Activated gamma-delta T cell treated with anti-CD3 and anti-CD28 coated beads, Interleukin-2, amount 50 U/mL, for 16 hours (primary cell): ENCODE measurements at regions not wholly inside any gene's neighbourhood (a gene's known extent, or its start where the extent isn't known, plus 50 kb on each side); places are given as distances from the start of the nearest gene placed in this dataset.
"Not testable (repeated sequence)": the region's sequence is repeated elsewhere in the genome, so short reads cannot be mapped to it uniquely, and the experiment has no call there.

ENCODE experiments used
- DNase-seq: peaks from one replicate; pipeline ENCODE4 v3.0.0-alpha.2; 2020; ENCODE audit warnings: low read depth

DNA sequence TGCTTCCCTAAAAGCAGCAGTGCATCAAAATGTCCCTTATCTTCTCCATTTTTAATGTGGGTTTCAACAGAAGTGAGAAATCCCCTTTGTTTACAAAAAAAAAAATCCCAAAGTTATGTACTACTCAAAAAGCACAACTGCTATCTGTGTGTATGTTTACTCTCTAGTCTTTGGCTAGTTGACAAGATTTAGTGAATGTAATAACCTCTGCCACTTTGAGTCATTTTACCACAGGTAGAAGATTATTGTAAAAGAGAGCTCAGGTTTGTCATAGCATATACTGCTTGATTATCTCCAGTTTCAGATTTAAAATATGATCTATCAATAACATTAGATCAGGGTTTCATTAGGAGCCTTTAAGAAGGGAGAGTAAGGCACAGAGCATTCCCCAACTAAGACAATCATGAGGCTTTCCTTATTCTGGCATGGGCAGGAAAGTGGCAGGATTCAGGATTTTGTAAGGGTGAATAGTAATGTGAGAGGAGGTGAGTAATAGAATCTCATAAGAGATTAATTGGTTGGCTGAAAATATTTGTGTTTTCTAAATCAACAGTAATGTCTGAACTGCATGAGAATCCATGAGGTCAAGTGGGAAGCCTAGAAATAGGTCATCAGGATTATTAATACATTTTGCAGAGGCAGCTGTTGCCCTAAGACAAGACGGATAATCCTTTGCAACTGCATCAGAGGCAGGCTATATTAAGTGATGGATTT lies 1780.3 kb upstream of the LRRTM1 start:
- DNase-seq, result no peak

DNA sequence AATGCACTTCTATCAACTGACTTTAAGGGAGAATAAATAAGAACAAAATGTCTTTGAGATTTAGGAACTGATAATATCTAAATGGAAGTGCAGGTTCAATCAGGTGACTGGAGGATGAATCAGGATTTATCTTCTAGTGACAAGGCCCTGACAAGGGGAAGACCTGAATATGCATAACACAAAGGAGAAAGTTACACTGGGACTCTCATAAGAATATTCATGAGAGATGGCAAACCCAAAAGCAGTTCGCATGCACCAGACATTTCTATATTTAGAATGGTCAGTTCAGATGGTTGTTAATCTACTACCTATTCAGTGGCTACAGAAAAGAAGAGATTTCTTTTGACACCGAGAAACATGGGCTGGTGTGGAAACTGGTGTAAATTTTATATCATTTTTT lies 1771.3 kb upstream of the LRRTM1 start:
- DNase-seq, result no peak

DNA sequence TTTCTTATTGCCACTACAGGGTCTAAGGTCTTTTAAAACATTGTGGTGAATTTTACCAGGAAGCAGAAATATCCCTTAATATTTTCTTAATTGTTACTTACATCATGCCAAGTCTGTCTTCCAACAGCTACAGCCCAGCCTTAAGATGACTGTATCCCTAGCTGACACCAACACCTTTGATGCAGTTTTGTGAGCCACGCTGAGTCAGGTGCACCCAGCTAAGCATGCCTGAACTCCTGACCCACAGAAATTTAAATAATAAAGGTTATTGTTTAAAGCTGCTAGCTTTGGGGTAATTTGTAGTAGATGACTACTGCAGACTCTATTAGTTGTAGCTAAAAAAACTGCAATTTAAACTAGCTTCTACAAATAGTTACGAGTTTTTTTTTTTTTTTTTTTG lies 1757.9 kb upstream of the LRRTM1 start:
- DNase-seq, result no peak

DNA sequence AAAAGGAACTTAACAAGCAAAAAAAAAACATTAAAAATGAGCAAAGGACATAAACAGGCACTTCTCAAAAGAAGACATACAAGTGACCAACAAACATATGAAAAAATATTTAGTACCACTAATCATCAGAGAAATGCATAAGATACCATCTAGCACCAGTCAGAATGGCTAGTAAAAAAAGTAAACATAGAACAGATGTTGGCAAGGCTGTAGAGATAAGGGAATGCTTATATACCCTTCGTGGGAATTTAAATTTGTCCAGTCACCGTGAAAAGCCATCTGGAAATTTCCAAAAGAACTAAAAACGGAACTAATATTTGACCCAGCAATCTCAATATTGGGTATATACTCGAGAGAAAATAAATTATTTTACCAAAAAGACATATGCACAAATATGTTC lies 1751.3 kb upstream of the LRRTM1 start:
- DNase-seq, result no peak

DNA sequence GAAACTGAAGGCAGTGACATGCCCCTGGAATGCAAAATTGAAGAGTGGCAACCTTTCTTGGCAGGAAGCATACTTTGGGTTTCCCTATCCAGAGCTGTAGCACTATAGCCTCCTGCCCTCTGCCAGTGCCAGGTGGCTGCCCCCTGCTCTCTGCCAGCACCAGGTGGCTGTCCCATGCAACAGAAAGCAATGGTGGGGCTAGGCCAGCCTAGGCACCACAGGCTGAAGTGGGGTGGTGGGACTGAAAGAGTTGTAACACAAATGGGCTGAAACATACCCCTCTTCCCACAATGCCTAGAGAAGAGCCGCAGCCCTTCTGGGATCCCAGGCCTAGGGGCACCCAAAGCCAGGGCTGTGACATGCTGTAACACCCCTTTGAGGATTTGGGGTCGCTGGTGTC lies 1739.3 kb upstream of the LRRTM1 start:
- no peak for DNase-seq

DNA sequence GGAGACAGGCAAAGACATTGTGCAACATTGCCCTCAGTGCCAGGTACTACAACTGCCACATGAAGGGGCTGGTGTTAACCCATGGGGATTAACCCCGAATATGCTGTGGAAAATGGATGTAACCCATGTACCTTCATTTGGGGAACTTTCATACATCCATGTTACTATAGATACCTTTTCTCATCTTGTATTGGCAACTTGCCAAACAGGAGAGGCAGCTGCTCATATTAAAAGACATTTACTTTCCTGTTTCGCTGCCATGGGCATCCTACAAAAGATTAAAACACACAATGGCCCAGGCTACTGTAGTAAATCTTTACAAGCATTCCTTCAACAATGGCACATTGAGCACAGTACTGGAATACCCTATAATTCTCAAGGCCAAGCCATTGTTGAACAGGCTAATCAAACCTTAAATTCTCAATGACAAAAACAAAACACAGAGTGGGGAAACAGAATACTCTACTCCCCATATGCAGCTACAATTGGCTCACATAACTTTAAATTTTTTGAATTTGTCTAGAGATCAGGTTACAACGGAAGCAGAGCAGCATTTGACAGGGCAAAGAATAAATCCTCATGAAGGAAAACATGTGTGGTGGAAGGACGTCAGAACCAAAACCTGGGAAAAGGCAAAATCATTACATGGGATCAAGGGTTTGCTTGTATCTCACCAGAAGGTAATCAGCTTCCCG lies 1723.5 kb upstream of the LRRTM1 start:
- DNase-seq, result no peak

DNA sequence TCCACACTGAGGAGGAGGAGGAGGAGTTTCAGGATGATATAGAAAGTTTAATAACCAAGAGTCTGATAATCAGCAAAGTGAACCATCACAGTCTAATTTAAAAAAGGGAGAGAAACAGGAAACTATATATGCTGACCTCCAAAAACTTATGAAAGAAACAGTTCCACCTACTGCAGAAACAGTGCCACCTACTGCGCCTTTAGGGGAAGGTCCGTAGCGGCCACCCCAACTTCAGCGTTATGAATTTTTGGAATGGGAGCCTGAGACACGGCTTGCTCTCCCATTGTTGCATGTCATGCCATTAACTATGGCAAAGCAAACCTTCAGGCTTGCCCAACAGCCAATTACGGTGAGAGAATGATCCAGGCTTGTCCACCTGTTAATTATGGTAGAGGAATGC lies 1719.2 kb upstream of the LRRTM1 start:
- no peak for DNase-seq

DNA sequence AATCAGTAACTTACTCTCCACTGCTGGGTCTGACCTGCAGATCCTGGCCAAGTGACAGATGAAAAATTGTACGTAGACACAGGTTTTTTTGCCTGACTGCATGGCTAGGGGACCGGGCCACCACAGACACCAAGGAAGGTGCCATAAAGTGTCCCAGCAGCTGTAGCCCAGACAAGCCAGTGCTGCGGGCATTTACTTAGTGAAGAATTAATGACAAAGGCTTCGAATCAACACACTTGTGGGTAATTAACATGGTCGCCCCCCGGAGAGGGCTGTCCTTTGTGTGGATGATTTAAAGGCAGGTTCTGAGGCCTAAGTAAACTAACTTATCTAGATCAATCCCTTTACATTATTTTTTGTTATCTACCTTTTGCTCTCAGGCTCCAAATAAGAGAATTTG lies 1709.1 kb upstream of the LRRTM1 start:
- no peak for DNase-seq

DNA sequence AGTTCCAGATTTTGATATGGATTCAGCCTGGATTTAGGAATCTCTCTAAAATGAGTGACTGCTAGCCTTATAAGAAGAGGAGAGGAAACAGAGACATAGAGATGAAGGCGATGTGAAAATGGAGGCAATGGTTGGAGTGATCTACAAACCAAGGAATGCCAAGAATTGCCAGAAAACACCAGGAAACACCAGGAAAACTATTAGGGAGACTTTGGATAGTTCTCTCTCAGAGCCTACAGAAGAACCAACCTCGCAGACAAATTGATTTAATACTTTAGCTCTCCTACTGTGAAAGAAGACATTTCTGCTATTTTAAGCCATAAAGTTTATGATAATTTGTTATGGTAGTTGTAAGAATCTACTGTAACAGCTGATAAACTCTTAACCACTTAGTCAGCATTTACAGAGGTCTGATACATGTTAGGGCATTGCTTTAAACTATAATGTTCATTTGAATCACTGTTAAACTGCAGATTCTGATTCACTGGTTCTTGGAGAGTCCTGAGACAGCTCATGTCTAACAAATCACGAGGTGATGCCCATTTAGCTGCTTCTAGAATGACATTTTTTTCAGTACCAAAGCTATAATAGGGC lies 1702.6 kb upstream of the LRRTM1 start:
- no peak for DNase-seq

DNA sequence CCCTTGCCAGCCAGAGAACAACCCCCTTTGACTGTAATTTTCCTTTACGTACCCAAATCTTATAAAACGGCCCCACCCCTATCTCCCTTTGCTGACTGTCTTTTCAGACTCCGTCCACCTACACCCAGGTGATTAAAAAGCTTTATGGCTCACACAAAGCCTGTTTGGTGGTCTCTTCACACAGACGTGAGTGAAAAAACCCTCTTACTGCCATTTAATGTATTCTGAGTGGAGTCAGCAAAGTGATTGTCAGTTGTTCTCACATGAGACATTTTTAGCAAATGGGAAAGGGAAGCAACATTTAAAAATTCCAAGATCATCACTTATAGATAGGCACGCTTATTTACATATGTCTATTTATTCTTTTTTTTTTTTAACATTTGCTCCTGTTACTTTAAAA lies 1701.3 kb upstream of the LRRTM1 start:
- not testable (repeated sequence) for DNase-seq

DNA sequence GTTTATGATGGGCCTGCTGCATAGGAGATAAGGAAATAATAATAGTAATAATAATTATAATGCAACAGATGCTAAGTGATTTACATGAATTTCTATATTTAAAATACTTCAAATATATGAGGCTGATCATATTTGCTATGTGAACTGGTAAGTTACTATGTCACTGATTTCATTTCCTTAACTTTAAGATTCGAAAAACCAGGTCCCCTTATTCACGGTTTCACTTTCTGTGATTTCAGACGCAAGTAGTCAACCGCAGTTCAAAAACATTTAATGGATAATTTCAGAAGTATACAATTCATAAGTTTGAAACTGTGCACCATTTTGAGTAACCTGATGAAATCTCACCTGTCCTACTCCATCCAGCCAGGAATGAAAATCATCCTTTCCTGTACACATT lies 1697.1 kb upstream of the LRRTM1 start:
- no peak for DNase-seq

DNA sequence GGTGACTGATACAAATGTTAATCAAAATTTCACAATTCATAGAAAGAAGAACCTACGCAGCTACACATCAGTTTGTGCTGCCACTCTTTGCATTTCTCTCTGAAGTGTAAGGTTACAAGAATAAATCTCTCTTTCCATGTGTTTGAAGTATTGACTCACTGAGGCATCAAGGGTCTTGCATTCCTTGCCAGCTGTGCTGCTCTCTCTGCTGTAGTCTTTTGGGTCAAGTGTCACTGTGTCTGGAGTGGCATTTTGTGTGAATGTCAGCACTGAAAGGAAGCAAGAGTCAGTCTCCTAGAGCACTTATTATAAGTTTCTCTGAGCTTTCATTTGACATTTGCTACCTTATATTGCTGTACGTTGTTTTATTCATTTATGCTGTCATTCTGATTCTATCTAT lies 1696.1 kb upstream of the LRRTM1 start:
- no peak for DNase-seq

DNA sequence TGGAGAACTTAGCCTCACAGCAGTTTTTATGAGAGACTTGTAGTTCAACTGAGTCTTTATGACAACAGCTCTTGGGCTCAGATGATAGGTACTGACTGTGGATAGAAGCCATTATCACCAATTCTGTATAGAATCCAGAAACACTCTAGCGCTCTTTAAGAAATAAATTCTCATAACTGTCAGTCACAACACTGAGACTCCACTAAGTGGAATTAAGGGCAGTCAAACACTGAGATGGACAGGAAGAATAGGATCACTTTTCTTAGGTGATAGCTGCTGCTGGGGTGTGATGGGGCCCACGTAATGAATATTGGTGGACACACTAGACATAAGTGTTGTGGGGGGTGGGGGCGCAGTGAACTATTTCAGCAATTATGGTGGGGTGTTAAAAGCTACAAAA lies 1691.8 kb upstream of the LRRTM1 start:
- no peak for DNase-seq

DNA sequence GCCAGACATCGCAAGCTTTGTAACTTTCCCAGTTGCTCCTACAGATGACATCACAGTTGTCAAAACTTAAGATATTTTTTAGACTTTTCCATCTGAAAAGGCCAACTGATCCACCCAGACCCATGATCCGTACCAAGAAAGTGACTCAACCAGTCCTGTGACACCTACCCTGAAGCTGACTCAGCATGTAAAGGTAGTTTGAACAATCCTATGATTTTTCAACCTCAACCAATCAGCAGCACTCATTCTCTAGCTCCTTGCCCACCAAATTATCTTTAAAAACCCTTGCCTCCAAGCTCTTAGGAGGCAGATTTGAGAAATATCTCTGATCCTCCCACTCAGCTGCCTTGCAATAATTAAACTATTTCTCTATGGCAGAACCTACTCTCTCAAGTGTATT lies 1686.7 kb upstream of the LRRTM1 start:
- no peak for DNase-seq

DNA sequence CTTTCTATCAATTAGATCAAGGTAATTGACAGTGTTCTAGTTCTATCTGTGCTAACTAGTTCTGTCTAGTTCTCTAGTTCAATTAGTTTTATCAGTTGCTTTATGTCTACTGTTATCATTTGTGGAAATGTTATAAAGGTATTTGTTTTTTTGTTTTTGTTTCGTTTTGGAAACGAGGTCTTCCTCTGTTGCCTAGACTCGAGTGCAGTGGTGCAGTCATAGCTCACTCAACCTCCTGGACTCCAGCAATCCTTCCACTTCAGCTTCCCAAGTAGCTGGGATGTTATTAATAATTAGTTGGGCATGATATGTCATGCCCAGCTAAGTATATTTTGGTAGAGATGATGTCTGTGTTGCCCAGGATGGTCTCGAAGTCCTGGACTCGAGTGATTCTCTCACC lies 1682.8 kb upstream of the LRRTM1 start:
- no peak for DNase-seq

DNA sequence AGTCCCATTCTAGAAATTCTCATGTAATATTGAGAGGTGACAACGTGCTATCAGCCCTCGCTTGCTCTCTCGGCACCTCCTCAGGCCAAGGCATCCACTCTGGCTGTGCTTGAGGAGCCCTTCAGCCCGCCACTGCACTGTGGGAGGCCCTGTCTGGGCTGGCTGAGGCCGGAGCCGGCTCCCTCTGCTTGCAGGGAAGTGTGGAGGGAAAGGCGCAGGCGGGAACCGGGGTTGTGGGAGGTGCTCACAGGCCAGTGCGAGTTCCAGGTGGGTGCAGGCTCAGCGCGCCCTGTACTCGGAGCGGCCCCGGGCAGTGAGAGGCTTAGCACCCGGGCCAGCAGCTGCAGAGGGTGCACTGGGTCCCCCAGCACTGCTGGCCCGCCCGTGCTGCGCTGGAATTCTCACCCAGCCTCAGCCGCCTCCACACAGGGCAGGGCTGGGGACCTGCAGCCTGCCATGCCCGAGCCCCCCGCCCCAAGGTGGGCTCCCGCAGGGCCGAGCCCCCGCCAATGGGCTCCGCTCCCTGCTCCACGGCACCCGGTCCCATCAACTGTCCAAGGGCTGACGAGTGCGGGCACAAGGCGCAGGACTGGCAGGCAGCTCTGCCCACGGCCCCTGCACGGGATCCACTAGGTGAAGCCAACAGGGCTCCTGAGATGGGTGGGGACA lies 1680.6 kb upstream of the LRRTM1 start:
- no peak for DNase-seq

DNA sequence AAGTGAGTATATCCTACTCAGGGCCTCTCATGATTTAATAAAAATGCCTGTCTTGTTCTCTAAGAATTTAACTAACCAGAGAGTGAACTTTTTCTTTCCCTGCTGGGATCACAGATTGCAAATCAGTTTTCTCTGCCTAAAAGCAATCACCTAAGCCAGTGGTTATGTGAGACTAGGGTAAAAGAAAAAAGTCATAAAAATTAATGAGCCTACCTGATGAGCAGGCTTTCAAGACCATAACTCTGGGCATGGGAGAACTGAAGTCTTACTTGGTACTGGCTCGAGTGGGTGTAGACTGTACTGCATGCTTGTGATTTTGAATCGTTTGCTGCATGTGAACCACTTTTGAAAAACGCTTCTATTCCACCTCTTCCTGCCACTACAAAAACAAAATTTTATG lies 1677.0 kb upstream of the LRRTM1 start:
- no peak for DNase-seq

DNA sequence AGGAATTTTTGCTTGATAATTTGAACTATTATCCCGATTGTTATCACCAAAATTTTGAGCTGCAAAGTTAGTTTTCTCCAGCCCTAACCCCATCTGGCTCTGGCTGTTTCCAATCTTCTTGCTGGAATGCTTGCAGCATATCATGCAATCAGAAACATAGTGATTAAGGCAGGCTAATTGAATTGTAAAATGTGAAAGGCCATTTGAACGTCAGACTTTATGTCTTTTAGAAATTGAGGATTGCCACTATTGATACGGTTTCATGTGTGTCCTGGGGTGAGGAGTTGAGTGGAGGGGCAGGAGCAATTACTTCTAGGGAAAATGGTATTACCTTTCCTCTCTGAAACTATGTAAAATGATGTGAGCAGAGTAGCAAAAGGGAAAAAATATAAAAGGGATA lies 1674.5 kb upstream of the LRRTM1 start:
- DNase-seq, result no peak

DNA sequence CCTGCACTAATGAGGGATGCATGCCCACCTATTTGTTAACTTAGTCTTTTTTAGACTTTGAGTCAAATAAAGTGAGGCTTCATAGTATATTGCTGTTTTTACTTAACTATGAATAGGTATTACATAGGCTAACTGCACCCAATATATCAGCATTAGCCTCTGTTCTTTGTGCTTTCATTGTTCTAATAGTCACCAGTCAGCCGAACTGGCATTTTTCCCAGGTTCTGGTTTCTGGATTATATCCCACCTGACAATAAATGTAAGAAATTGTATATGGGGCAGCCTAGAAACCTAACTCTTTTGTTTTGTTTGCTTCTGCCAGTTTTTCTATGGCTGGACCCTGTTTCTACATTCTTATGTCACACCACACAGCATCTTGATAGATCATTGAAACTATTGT lies 1672.4 kb upstream of the LRRTM1 start:
- no peak for DNase-seq

DNA sequence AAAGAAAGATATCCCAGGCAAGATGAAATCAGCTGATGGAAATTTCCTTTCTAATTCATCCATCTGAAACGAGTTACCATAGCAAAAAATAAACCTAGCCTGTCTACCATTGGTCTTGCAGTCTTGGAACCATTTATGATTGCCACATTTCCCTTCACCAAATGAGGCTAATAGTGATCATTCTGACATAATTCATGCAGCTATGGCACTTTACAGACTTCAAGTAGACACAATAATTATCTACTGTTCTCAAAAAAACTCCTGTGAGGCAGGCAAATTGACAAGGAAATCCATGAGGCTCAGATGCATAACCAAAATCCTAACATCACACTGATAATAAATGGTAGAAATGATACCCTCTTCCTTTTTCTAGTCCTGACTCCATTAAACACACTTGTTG lies 1669.7 kb upstream of the LRRTM1 start:
- DNase-seq, result no peak

DNA sequence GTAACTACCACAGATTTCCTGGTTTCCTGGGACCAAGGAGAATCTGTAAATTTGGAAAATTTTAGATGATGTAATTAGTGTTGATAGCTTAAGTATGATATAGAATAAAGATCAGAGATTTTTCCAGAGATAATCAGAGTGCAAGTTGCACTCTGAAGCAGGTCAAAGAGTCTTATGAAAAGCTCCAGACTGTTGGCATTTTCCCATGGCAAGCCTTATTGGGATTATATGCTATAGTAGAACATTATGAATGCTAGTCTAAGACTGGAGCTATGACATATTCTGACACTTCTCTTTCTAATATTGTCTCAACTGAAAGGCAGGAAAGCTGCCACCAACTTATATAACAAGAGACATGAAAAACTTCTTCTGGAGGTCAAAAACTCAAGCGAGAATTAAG lies 1638.3 kb upstream of the LRRTM1 start:
- no peak for DNase-seq

DNA sequence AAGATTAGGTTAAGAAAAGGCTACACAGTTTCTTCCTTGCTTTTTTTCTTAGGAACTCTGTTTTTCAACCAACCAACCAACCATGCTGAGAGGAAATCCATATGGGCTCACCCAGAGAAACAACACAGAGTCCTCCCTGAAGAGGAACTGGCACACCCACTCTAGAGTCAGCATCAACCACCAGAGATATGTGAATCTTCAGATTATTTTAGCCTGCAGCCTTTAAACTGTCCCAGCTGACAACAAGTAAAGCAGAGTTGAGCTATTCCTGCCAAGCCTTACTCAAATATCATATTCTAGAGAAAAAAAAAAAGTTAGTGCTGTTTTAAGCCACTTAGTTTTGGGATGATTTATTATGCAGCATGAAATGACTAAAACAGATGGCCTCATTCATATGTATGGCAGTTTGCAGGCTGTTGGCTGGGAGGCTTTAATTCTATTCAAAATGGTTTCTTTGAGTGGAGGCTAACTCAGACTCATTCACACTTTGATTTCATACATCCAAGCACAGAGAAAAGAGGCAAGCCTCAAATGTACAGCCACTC lies 1637.7 kb upstream of the LRRTM1 start:
- no peak for DNase-seq
